Activated naive CD4-positive, alpha-beta T cell treated with anti-CD3 and anti-CD28 coated beads, Interleukin-2, amount 50 U/mL, for 72 hours (primary cell): ENCODE measurements at regions not wholly inside any gene's neighbourhood (a gene's known extent, or its start where the extent isn't known, plus 50 kb on each side); places are given as distances from the start of the nearest gene placed in this dataset.

ENCODE experiments used
- ATAC-seq, 2 donors: fragments of 150-1000 bp; cut with Tn5 transposase; 2 replicates each; pipeline ENCODE4 v1.10.0; 2021; ENCODE audit warnings: mild to moderate bottlenecking in 2 of 2, moderate library complexity in 2 of 2
- DNase-seq, 2 donors: peaks; one replicate each; pipeline ENCODE4 v3.0.0; 2021 to 2022; ENCODE audit warnings: low spot score in 2 of 2
- H3K27ac Mint-ChIP-seq, 2 donors: one replicate each; pipeline ENCODE4 v1.8.0; 2022; ENCODE audit warnings: mild to moderate bottlenecking in 2 of 2, mixed read lengths in 2 of 2
- H3K36me3 Mint-ChIP-seq, 2 donors: one replicate each; pipeline ENCODE4 v1.8.0; 2022; ENCODE audit warnings: mixed read lengths in 2 of 2
- H3K9me3 Mint-ChIP-seq, 2 donors: one replicate each; pipeline ENCODE4 v1.8.0; 2022; ENCODE audit warnings: mixed read lengths in 2 of 2

DNA sequence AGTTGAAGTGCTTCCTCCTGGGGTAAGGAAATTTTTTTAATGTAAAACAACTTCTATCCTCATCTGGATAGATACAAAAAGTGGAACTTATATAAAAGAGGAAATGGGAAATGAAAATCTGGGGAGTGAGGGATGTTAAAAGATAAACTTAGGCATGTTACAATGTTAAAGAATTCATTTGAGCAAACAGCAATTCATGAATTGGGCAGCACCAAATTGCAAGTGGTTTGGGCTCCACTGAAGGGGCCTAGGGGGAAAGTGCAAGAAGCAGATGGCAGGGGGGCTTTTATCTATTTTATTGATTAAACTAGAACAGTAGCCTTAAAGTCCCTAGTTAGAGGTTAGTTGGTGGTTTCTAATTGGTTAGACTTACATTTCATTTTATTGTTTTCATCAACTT, 118.1 kb upstream of the NAP1L1 start:
- ATAC-seq: no peak
- Mint-ChIP-seq H3K9me3 (peaks cover 16 to 19% of the 10 kb centered on the region in 2 donors), H3K27ac (no peak overlapping the region), H3K36me3 (peaks cover 22 to 23% of the 10 kb centered on the region in 2 donors)
- DNase-seq: no peak

DNA sequence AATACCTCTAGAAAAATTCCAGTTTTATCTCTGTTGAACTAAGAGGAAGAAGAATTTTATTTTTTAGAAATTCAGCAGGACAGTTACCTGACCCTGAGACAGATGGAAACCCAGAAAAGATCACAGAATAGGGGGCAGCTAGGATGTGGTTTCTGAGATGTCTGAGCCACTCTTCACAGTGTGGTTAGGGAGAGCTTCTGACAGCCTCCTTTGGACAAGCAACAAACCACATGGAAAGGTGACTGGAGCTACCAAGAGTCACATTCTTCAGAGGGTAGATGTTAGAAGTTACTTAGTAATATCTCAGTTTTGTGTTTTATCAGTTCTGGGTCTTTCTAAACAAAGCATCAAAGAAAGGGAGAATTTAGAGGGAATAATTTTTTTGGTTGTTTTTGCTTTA, 117.3 kb upstream of the NAP1L1 start:
- no peak for DNase-seq
- Mint-ChIP-seq H3K9me3 (peaks cover 21 to 24% of the 10 kb centered on the region in 2 donors), H3K27ac (no peak overlapping the region), H3K36me3 (peaks cover 22 to 23% of the 10 kb centered on the region in 2 donors)
- peak; percentile 39 to 43 for ATAC-seq

DNA sequence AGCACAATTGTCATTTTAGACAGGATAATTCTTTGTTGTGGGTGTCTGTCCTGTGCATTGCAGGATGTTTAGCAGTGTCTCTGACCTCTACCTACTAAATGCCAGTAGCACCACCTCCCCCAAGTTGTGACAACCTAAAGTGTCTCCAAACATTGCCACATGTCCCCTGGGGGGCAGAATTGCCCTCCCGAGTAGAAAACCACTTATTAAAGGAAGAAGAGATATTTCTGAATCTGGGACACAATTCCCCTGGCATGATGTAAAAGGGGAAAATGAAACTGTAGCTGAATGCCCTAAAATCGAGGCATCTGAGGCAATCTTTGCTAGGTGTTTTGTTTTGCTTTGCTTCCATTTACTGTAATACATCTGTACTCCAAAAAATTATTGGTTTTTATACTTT, 116.8 kb upstream of the NAP1L1 start:
- ATAC-seq: no peak
- peaks cover 21 to 24% of the 10 kb centered on the region in 2 donors for H3K9me3 Mint-ChIP-seq
- H3K27ac Mint-ChIP-seq: no peak overlapping the region

GRCh38 chr12:76199808-76200207, 115.3 kb upstream of the NAP1L1 start:
- Mint-ChIP-seq H3K36me3 (peaks cover 22 to 23% of the 10 kb centered on the region in 2 donors), H3K9me3 (peaks cover 21 to 24% of the 10 kb centered on the region in 2 donors), H3K27ac (no peak overlapping the region)
- no peak for ATAC-seq
- no peak for DNase-seq

More for the DNA sequence above, 116.8 kb upstream of the NAP1L1 start:
- no peak for DNase-seq
- H3K36me3 Mint-ChIP-seq: peaks cover 22 to 23% of the 10 kb centered on the region in 2 donors

DNA sequence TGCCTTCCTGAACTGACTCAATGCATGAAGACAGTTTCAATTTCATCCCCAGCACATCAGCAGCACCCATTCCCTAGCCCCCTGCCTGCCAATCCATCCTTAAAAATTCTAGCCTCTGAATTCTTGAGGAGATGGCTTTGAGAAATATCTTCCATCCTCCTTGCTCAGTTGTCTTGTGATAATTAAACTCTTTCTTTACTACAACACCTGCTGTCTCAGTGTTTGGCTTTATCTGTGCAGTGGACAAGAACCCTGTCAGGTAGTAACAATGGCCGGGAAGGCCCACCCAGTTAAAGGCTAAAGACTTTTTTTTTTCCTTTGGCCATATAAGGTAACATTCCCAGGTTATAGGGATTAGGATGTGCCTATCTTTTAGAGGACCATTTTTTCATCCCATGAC, 114.4 kb upstream of the NAP1L1 start:
- H3K27ac Mint-ChIP-seq: no peak overlapping the region
- no peak for DNase-seq
- H3K36me3 Mint-ChIP-seq: peaks cover 22 to 23% of the 10 kb centered on the region in 2 donors
- H3K9me3 Mint-ChIP-seq: peaks cover 21 to 33% of the 10 kb centered on the region in 2 donors
- ATAC-seq: no peak

- DNase-seq: no peak
- Mint-ChIP-seq H3K9me3 (peaks cover 18 to 33% of the 10 kb centered on the region in 2 donors), H3K27ac (no peak overlapping the region), H3K36me3 (peaks cover 13 to 17% of the 10 kb centered on the region in 2 donors)
- ATAC-seq: no peak
These were observed 112.8 kb upstream of the NAP1L1 start for GRCh38 chr12:76197283-76197682.

DNA sequence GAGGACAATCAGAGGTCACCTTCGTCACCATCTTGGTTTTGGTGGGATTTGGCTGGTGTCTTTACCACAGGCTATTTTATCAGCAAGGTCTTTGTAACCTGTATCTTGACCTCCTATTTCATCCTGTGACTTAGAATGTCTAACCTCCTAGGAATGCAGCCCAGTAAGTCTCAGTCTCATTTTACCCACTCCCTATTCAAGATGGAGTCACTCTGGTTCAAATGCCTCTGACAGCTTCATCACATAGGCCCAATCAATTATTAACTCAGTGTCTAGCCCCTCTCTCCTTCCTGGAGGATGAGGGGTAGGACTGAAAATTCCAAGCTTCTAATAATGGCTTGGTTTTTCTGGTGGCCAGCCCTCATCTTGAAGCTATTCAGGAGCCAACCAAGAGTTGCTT, 111.4 kb upstream of the NAP1L1 start:
- H3K27ac Mint-ChIP-seq: no peak overlapping the region

GRCh38 chr12:76194724-76195123, 110.2 kb upstream of the NAP1L1 start:
- DNase-seq: no peak
- Mint-ChIP-seq H3K36me3 (peaks cover 12 to 16% of the 10 kb centered on the region in 2 donors), H3K27ac (no peak overlapping the region), H3K9me3 (peaks cover 18 to 33% of the 10 kb centered on the region in 2 donors)
- no peak for ATAC-seq

More for the DNA sequence above, 111.4 kb upstream of the NAP1L1 start:
- DNase-seq (no peak), ATAC-seq (no peak)
- H3K36me3 Mint-ChIP-seq: peaks cover 12 to 16% of the 10 kb centered on the region in 2 donors
- peaks cover 18 to 33% of the 10 kb centered on the region in 2 donors for H3K9me3 Mint-ChIP-seq

DNA sequence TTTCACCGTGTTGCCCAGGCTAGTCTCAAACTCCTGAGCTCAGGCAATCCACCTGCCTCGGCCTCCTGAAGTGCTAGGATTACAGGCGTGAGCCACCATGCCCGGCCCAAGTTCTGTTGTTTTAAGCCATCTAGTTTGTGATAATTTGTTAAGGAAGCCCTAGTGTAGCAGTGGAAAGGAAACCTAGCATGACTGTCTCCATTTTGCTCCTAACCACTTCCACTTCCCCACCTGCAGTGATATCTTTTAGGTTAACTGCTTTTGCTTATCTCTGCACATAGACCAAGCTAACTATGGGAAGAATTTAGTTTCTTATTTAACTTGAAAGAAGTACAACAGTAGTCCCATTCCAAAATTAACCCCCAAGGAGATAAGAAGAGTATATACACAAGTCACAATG, 109.5 kb upstream of the NAP1L1 start:
- DNase-seq (no peak), ATAC-seq (no peak)
- Mint-ChIP-seq H3K27ac (no peak overlapping the region), H3K9me3 (peaks cover 15 to 26% of the 10 kb centered on the region in 2 donors), H3K36me3 (peaks cover 10 to 11% of the 10 kb centered on the region in 2 donors)

GRCh38 chr12:76192416-76192815, 107.9 kb upstream of the NAP1L1 start:
- Mint-ChIP-seq H3K36me3 (no peaks in the 10 kb centered on the region), H3K9me3 (peaks cover 3 to 12% of the 10 kb centered on the region in 2 donors)
- ATAC-seq: no peak

GRCh38 chr12:76190299-76190698, 105.8 kb upstream of the NAP1L1 start:
- ATAC-seq (no peak), DNase-seq (no peak)
- H3K27ac Mint-ChIP-seq: no peak overlapping the region
- no peaks in the 10 kb centered on the region for H3K36me3 Mint-ChIP-seq
- peaks cover 0 to 9% of the 10 kb centered on the region in 2 donors for H3K9me3 Mint-ChIP-seq

More at GRCh38 chr12:76192416-76192815, 107.9 kb upstream of the NAP1L1 start:
- no peak for DNase-seq
- no peak overlapping the region for H3K27ac Mint-ChIP-seq

- Mint-ChIP-seq H3K36me3 (no peaks in the 10 kb centered on the region), H3K9me3 (peaks cover 0 to 9% of the 10 kb centered on the region in 2 donors), H3K27ac (no peak overlapping the region)
- DNase-seq (no peak), ATAC-seq (no peak)
These were observed 105.4 kb upstream of the NAP1L1 start for GRCh38 chr12:76189851-76190250.

- Mint-ChIP-seq H3K9me3 (no peaks in the 10 kb centered on the region), H3K36me3 (no peaks in the 10 kb centered on the region), H3K27ac (no peak overlapping the region)
- no peak for DNase-seq
- ATAC-seq: no peak
These were observed 102.7 kb upstream of the NAP1L1 start for GRCh38 chr12:76187177-76187576.

DNA sequence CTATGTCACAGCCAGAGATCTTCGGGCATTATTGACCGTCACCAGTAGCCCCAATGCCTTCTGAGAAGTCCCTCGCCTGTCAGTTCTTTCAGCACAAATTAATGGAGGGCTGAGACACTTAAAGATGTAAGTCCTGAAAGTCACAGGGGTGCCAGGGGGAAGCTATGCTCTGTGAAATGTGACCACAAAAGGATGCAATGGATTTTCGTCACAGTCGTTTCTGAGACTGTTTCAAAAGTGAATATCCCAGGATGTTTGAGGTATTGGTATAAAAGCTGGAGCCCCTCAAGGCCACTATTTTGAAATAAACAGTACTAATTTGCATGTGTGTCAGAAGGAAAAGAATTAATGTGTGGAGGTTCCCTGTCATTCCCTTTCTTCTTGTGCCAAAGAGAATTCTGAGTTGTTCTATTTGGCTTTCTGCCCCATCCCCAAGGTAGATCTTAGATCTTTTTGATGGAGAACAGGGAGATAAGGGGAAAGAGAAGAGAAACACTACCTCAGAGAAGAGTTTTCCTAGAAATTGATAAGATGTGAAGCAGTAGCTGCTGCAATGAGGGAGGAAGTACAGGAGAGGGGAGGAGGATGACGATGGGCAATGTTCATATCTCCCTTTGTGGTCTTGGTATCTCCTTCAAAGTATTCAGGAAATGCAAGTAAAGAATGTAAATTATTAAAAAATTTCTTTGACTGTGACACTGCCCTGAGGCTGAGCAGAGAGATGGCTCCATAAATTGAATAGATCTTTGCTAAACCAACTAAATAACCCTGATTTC, 101.8 kb upstream of the NAP1L1 start:
- no peaks in the 10 kb centered on the region for H3K9me3 Mint-ChIP-seq
- H3K36me3 Mint-ChIP-seq: no peaks in the 10 kb centered on the region
- H3K27ac Mint-ChIP-seq: no peak overlapping the region
- ATAC-seq: no peak
- DNase-seq: no peak

GRCh38 chr12:76183459-76184186, 99.1 kb upstream of the NAP1L1 start:
- DNase-seq (peak in 1 of 2 donors; percentile 62), ATAC-seq (peak; percentile 90 to 97)
- Mint-ChIP-seq H3K9me3 (no peaks in the 10 kb centered on the region), H3K27ac (peak overlapping the region in 1 of 2 donors; percentile 58), H3K36me3 (no peaks in the 10 kb centered on the region)

DNA sequence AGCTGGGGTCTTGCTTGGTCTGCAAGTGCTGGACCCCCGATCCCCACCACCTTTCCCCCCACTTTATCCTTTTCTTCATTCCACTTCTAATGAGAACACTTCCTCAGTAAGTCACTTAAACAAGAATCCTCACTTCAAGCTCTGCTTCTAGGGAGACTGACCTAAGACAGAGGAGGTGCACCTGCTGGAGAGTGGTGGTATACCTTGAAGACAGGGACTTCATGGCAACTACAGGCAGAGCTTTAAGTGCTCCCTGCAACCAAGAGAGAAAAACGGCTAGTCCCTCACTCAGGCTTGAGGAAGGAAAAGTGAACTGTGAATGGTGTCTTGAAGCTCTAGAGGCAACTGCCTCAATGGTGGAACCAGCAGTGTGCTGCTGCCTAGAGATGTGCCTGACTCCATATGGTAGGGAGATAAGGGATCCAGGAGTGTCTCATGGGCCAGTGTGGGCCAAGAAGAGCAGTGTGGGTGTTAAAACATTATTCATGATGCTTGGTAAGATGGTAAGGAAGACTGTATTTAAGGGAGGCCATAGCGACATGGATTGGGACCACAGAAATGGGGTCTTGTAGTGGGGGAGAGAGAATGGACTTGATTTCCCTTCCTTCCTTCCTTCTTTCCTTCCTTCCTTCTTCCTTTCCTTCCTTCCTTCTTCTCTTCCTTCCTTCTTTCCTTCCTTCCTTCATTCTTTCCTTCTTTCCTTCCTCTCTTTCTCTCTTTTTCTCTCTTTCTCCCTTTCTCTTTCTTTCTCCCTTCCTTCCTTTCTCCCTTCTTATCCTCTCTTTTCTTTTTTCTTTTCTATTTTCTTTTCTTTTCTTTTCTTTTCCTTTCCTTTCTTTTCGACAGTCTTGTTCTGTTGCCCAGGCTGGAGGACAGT, 96.2 kb upstream of the NAP1L1 start:
- no peak for DNase-seq
- Mint-ChIP-seq H3K27ac (no peak overlapping the region), H3K36me3 (no peaks in the 10 kb centered on the region), H3K9me3 (no peaks in the 10 kb centered on the region)
- ATAC-seq: no peak

DNA sequence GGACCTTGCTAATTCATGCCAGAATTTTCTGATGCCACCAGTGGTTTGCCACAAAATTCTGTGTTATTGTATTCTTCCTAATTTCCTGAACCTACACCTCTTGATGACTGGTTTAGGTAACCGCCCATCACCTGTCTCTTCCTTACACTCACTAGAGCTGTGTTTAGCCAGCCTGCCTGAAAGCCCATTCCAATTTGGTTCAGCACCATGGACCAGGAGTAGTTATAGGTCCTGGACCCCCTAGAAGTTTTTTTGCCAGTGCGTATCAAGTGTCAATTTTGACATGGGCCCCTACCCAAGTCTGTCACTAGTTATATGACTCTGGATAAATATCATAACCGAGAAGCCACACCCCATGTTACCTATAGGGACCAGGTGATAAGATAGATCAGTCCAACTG, 94.0 kb upstream of the NAP1L1 start:
- H3K36me3 Mint-ChIP-seq: no peaks in the 10 kb centered on the region

More for the DNA sequence above, 94.0 kb upstream of the NAP1L1 start:
- H3K9me3 Mint-ChIP-seq: no peaks in the 10 kb centered on the region
- no peak for ATAC-seq
- no peak overlapping the region for H3K27ac Mint-ChIP-seq
- DNase-seq: no peak
